IMR-90 (cell line): ENCODE measurements at regions not wholly inside any gene's neighbourhood (a gene's known extent, or its start where the extent isn't known, plus 50 kb on each side); places are given as distances from the start of the nearest gene placed in this dataset.

Experiments
- ATAC-seq: fragments of 200-7000 bp; cut with Tn5 transposase; 2 replicates; pipeline ENCODE4 v1.9.1; 2020; ENCODE audit warnings: low read depth, mild to moderate bottlenecking, moderate library complexity
- BruUV-seq: library from RNA; stranded (reverse); fragments of 400-500 nt; replicated peaks from 2 replicates; lab custom pipeline; 2021; lab: Mats Ljungman, UMichigan
- CTCF ChIA-PET: fragments of 300-600 bp; formaldehyde crosslinking; extraction: SDS; loops from one replicate; lab custom pipeline; 2021; ENCODE audit warnings: antibody characterized with exemption; lab: Yijun Ruan, JAX
- POLR2A ChIA-PET: fragments of 300-600 bp; sonication (Branson Sonifier 250); formaldehyde crosslinking; loops from one replicate; lab custom pipeline; 2022; ENCODE audit warnings: antibody characterized with exemption; ENCODE audit not compliant: unreplicated experiment; lab: Charles Lee
- DNase-seq: peaks from one replicate; pipeline ENCODE4 v3.0.0; 2013
- H2AFZ ChIP-seq: replicated peaks from 2 replicates; pipeline ENCODE3; 2013; ENCODE audit warnings: low read length, mild to moderate bottlenecking; ENCODE audit not compliant: poor library complexity
- H2AK5ac ChIP-seq: 2 replicates; pipeline ENCODE4 v1.6.1; 2013; ENCODE audit warnings: low read depth, low read length, inconsistent platforms
- H2AK9ac ChIP-seq: replicated peaks from 2 replicates; pipeline ENCODE3; 2013; ENCODE audit warnings: mild to moderate bottlenecking, low read depth, low read length, moderate library complexity; ENCODE audit not compliant: poor library complexity
- H2BK120ac ChIP-seq: 2 replicates; pipeline ENCODE4 v1.6.1; 2013; ENCODE audit warnings: low read depth, low read length, inconsistent platforms
- H2BK15ac ChIP-seq: 3 replicates; pipeline ENCODE4 v1.6.1; 2013; ENCODE audit warnings: low read depth, low read length, inconsistent platforms
- H2BK20ac ChIP-seq: 2 replicates; pipeline ENCODE4 v1.6.1; 2013; ENCODE audit warnings: low read depth, mild to moderate bottlenecking, inconsistent platforms, low read length, moderate library complexity
- H2BK5ac ChIP-seq: 2 replicates; pipeline ENCODE4 v1.6.1; 2013; ENCODE audit warnings: mild to moderate bottlenecking, low read depth, low read length, inconsistent platforms; ENCODE audit not compliant: poor library complexity, severe bottlenecking
- H3K14ac ChIP-seq: replicated peaks from 2 replicates; pipeline ENCODE4 v1.6.1; 2013; ENCODE audit warnings: low read depth, low read length, inconsistent platforms
- H3K18ac ChIP-seq: 2 replicates; pipeline ENCODE4 v1.6.1; 2013; ENCODE audit warnings: low read depth, low read length, control low read depth
- H3K23ac ChIP-seq: 2 replicates; pipeline ENCODE4 v1.6.1; 2013; ENCODE audit warnings: low read depth, low read length, inconsistent platforms
- H3K27ac ChIP-seq: 2 replicates; pipeline ENCODE4 v1.5.1; 2013; ENCODE audit warnings: mild to moderate bottlenecking, control low read depth, low read length; ENCODE audit not compliant: insufficient read depth
- H3K27me3 ChIP-seq: 2 replicates; pipeline ENCODE4 v1.6.1; 2013; ENCODE audit warnings: low read length; ENCODE audit not compliant: control insufficient read depth, insufficient read depth
- H3K36me3 ChIP-seq: 2 replicates; pipeline ENCODE4 v1.6.1; 2013; ENCODE audit warnings: low read length, mixed read lengths; ENCODE audit not compliant: control insufficient read depth, insufficient read depth
- H3K4ac ChIP-seq: 2 replicates; pipeline ENCODE4 v1.6.1; 2013; ENCODE audit warnings: low read depth, low read length, inconsistent platforms
- H3K4me1 ChIP-seq: 2 replicates; pipeline ENCODE4 v1.6.1; 2013; ENCODE audit warnings: low read length, mixed read lengths; ENCODE audit not compliant: control insufficient read depth, insufficient read depth
- H3K4me2 ChIP-seq: 2 replicates; pipeline ENCODE4 v1.6.1; 2013; ENCODE audit warnings: low read depth, mild to moderate bottlenecking, control low read depth, low read length, moderate library complexity
- H3K4me3 ChIP-seq: 2 replicates; pipeline ENCODE4 v1.5.1; 2013; ENCODE audit warnings: low read depth, mild to moderate bottlenecking, control low read depth, low read length, moderate library complexity; ENCODE audit not compliant: insufficient read depth
- H3K56ac ChIP-seq: 2 replicates; pipeline ENCODE4 v1.6.1; 2013; ENCODE audit warnings: low read length, inconsistent platforms; ENCODE audit not compliant: insufficient read depth; ENCODE audit errors: extremely low read depth
- H3K79me1 ChIP-seq, 2 experiments: 2 replicates each; pipeline ENCODE4 v1.6.1; 2013; ENCODE audit warnings: low read length in 2 of 2, inconsistent platforms in 1 of 2, low read depth in 1 of 2
- H3K9ac ChIP-seq: 2 replicates; pipeline ENCODE4 v1.6.1; 2013; ENCODE audit warnings: low read depth, low read length, control low read depth
- H3K9me1 ChIP-seq: 2 replicates; pipeline ENCODE4 v1.6.1; 2013; ENCODE audit warnings: low read length, inconsistent platforms; ENCODE audit not compliant: insufficient read depth
- H3K9me3 ChIP-seq: 2 replicates; pipeline ENCODE4 v1.6.1; 2013; ENCODE audit warnings: low read length; ENCODE audit not compliant: control insufficient read depth, insufficient read depth
- H4K20me1 ChIP-seq: 2 replicates; pipeline ENCODE4 v1.6.1; 2013; ENCODE audit warnings: low read length, inconsistent platforms; ENCODE audit not compliant: insufficient read depth
- H4K5ac ChIP-seq: 2 replicates; pipeline ENCODE4 v1.6.1; 2013; ENCODE audit warnings: mild to moderate bottlenecking, low read depth, low read length, control low read depth
- H4K8ac ChIP-seq, 2 experiments: 2 replicates each; pipeline ENCODE4 v1.6.1; 2013; ENCODE audit warnings: low read depth in 2 of 2, low read length in 2 of 2, control low read depth in 1 of 2, inconsistent platforms in 1 of 2
- H4K91ac ChIP-seq: 2 replicates; pipeline ENCODE4 v1.6.1; 2013; ENCODE audit warnings: low read depth, low read length, inconsistent platforms; ENCODE audit not compliant: insufficient read depth
- BHLHE40 ChIP-seq: fragments of 150-350 bp; IDR thresholded peaks from 2 replicates; pipeline ENCODE4 v1.6.1; 2016; ENCODE audit warnings: mild to moderate bottlenecking, low read depth, low read length
- CEBPB ChIP-seq: IDR thresholded peaks from 2 replicates; pipeline ENCODE4 v1.6.1; 2012; ENCODE audit warnings: low read depth, low read length, improper control_type of control experiment
- CHD1 ChIP-seq: IDR thresholded peaks from 2 replicates; pipeline ENCODE4 v1.6.1; 2012; ENCODE audit warnings: low read depth, low read length, improper control_type of control experiment
- FOS ChIP-seq: fragments of 150-350 bp; IDR thresholded peaks from 2 replicates; pipeline ENCODE4 v1.6.1; 2016; ENCODE audit warnings: low read depth, low read length
- MAFK ChIP-seq: IDR thresholded peaks from 2 replicates; pipeline ENCODE4 v1.6.1; 2012; ENCODE audit warnings: low read depth, low read length, improper control_type of control experiment
- MAZ ChIP-seq: IDR thresholded peaks from 2 replicates; pipeline ENCODE4 v1.6.1; 2012; ENCODE audit warnings: low read depth, mild to moderate bottlenecking, low read length, improper control_type of control experiment, moderate library complexity, borderline replicate concordance
- MXI1 ChIP-seq: IDR thresholded peaks from 2 replicates; pipeline ENCODE4 v1.6.1; 2012; ENCODE audit warnings: low read depth, mild to moderate bottlenecking, low read length, moderate library complexity, borderline replicate concordance
- NFE2L2 ChIP-seq: fragments of 150-350 bp; IDR thresholded peaks from 2 replicates; pipeline ENCODE4 v1.6.1; 2016; ENCODE audit warnings: low read depth, mild to moderate bottlenecking, low read length
- POLR2A ChIP-seq: IDR thresholded peaks from 2 replicates; pipeline ENCODE4 v1.6.1; 2012; ENCODE audit warnings: mild to moderate bottlenecking, low read depth, low read length
- RAD21 ChIP-seq: IDR thresholded peaks from 2 replicates; pipeline ENCODE4 v1.6.1; 2012; ENCODE audit warnings: low read length, improper control_type of control experiment
- RCOR1 ChIP-seq: IDR thresholded peaks from 2 replicates; pipeline ENCODE4 v1.6.1; 2012; ENCODE audit warnings: mild to moderate bottlenecking, low read length, improper control_type of control experiment; ENCODE audit not compliant: insufficient replicate concordance
- RFX5 ChIP-seq: IDR thresholded peaks from 2 replicates; pipeline ENCODE4 v1.8.0; 2012; ENCODE audit warnings: low read depth, mild to moderate bottlenecking, low read length, moderate library complexity
- SMC3 ChIP-seq: fragments of 150-350 bp; IDR thresholded peaks from 2 replicates; pipeline ENCODE4 v1.6.1; 2016; ENCODE audit warnings: low read depth, mild to moderate bottlenecking, antibody characterized with exemption, low read length, moderate library complexity
- WGBS, 2 experiments: methylation state at CpG; one replicate each; pipeline versions ENCODE4 v1.1.5 to v1.1.7; 2013; ENCODE audit warnings: missing lambda C conversion rate in 2 of 2; ENCODE audit not compliant: insufficient read length in 1 of 2; ENCODE audit errors: extremely low coverage in 2 of 2; 5-methylcytosine and 5-hydroxymethylcytosine counted together
- dilution Hi-C: fragments of 300-500 bp; cut with HindIII; formaldehyde crosslinking; loops from one replicate; pipeline ENCODE4 v1.14.3; 2018; ENCODE audit warnings: low sequenced_read_pairs; ENCODE audit not compliant: unreplicated experiment
- in situ Hi-C: fragments of 300-500 bp; cut with MboI; formaldehyde crosslinking; loops from 3 replicates; pipeline ENCODE4 v1.14.3; 2019; ENCODE audit warnings: low sequenced_read_pairs, inconsistent platforms, mixed read lengths
- intact Hi-C: fragments of 100-400 bp; cut with micrococcal nuclease; formaldehyde crosslinking; loops from 2 replicates; pipeline ENCODE4 v1.10.0; 2022
- TF ChIP-seq, protein P1 (sequence below): conservative IDR thresholded peaks from 2 replicates; pipeline ENCODE4 v1.5.1; 2012; ENCODE audit warnings: mild to moderate bottlenecking, low read depth, low read length, improper control_type of control experiment
- TF ChIP-seq, protein P2 (sequence below): fragments of 150-350 bp; IDR thresholded peaks from 2 replicates; pipeline ENCODE4 v1.6.1; 2017; ENCODE audit warnings: mild to moderate bottlenecking, antibody characterized with exemption, low read length, low read depth
- TF ChIP-seq, protein P3 (sequence below): fragments of 150-350 bp; IDR thresholded peaks from 2 replicates; pipeline ENCODE4 v1.6.1; 2016; ENCODE audit warnings: low read depth, mild to moderate bottlenecking, low read length, moderate library complexity, borderline replicate concordance

DNA sequence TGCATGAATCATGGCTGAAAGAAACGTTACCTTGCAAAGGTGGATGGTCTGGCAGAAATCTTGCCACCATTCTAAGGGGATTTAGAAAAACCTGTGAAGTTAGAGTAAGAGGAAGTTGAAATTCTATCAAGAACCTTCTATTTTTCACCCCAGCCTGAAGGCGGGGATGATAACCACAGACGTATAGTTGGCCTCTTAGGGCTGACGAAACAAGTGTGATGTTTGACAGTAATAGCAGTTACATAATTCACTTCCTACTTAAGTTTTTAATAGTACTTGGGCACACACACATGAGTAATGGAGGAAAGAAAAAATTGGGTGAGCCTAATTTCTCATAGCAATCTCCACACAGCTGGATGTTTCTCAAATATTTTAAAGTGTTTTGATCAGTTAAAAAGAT lies 336.6 kb upstream of the SALL3 start:
- Histone ChIP-seq H3K9me3 (peaks cover 54% of the 10 kb centered on the region), H2BK5ac (no peak overlapping the region), H4K91ac (no peak overlapping the region), H2AFZ (no peak overlapping the region), H3K4me3 (no peak overlapping the region), H3K23ac (no peak overlapping the region), H3K4me2 (no peak overlapping the region), H3K4ac (no peak overlapping the region), H4K8ac (no peak overlapping the region), H3K27me3 (no peaks in the 10 kb centered on the region), H3K9me1 (no peaks in the 10 kb centered on the region), H2AK9ac (no peak overlapping the region), H4K5ac (no peak overlapping the region), H3K9ac (no peak overlapping the region), H2BK120ac (no peak overlapping the region), H2AK5ac (no peak overlapping the region), H3K36me3 (no peaks in the 10 kb centered on the region), H3K79me1 (no peaks in the 10 kb centered on the region), H4K20me1 (no peaks in the 10 kb centered on the region), H3K18ac (no peak overlapping the region), H2BK20ac (no peak overlapping the region), H2BK15ac (no peak overlapping the region), H3K56ac (no peak overlapping the region), H3K14ac (no peak overlapping the region), H3K27ac (no peak overlapping the region), H3K4me1 (no peaks in the 10 kb centered on the region)
- ChIA-PET CTCF (no interaction called here), POLR2A (no interaction called here)
- TF ChIP-seq FOS (no peak), RAD21 (no peak), SMC3 (no peak), RFX5 (no peak), POLR2A (no peak), CHD1 (no peak), BHLHE40 (no peak), MAFK (no peak), MAZ (no peak), CEBPB (no peak), RCOR1 (no peak), NFE2L2 (no peak), MXI1 (no peak)
- TF ChIP-seq, protein P1, sequence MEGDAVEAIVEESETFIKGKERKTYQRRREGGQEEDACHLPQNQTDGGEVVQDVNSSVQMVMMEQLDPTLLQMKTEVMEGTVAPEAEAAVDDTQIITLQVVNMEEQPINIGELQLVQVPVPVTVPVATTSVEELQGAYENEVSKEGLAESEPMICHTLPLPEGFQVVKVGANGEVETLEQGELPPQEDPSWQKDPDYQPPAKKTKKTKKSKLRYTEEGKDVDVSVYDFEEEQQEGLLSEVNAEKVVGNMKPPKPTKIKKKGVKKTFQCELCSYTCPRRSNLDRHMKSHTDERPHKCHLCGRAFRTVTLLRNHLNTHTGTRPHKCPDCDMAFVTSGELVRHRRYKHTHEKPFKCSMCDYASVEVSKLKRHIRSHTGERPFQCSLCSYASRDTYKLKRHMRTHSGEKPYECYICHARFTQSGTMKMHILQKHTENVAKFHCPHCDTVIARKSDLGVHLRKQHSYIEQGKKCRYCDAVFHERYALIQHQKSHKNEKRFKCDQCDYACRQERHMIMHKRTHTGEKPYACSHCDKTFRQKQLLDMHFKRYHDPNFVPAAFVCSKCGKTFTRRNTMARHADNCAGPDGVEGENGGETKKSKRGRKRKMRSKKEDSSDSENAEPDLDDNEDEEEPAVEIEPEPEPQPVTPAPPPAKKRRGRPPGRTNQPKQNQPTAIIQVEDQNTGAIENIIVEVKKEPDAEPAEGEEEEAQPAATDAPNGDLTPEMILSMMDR = no peak
- TF ChIP-seq, protein P2, sequence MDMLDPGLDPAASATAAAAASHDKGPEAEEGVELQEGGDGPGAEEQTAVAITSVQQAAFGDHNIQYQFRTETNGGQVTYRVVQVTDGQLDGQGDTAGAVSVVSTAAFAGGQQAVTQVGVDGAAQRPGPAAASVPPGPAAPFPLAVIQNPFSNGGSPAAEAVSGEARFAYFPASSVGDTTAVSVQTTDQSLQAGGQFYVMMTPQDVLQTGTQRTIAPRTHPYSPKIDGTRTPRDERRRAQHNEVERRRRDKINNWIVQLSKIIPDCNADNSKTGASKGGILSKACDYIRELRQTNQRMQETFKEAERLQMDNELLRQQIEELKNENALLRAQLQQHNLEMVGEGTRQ = no peak
- TF ChIP-seq, protein P3, sequence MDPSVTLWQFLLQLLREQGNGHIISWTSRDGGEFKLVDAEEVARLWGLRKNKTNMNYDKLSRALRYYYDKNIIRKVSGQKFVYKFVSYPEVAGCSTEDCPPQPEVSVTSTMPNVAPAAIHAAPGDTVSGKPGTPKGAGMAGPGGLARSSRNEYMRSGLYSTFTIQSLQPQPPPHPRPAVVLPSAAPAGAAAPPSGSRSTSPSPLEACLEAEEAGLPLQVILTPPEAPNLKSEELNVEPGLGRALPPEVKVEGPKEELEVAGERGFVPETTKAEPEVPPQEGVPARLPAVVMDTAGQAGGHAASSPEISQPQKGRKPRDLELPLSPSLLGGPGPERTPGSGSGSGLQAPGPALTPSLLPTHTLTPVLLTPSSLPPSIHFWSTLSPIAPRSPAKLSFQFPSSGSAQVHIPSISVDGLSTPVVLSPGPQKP = no peak
- ATAC-seq (no peak), DNase-seq (no peak)
- in situ Hi-C loops (no loop called here), dilution Hi-C loops (no loop called here), intact Hi-C loops (no loop called here)
- WGBS, 2 experiments = no CpG with 5 or more reads among the region's 4 CpGs
- BruUV-seq = no TSS peak
